Mucosa of gallbladder (tissue), 1 donor: ENCODE measurements at regions not wholly inside any gene's neighbourhood (a gene's known extent, or its start where the extent isn't known, plus 50 kb on each side); places are given as distances from the start of the nearest gene placed in this dataset.

Experiments used
- DNase-seq: peaks from one replicate; pipeline ENCODE4 v3.0.0-alpha.2; 2020; ENCODE audit warnings: low spot score
- donor health status: DM: no; HTN: no; CAD: no.

DNA sequence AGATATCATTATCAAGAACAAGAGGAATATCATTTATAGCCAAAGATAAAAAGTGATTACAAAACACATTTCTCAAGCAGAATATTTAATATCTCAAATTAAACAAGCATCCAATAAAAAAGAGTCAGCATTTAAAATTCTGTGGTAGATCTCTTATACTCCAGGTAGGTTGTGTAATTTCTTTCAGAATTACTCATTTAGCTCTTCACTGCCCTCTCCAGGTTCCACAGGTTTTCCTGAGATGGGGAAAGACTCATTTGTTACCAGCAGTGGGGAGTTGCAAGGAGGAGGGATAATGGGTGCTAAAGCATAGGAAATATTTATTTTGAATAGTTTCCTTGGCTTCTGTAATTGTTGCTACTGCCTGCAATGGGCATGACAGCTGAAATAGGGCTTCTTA is 83.1 kb upstream of the RASGRP1 start:
- no peak for DNase-seq

DNA sequence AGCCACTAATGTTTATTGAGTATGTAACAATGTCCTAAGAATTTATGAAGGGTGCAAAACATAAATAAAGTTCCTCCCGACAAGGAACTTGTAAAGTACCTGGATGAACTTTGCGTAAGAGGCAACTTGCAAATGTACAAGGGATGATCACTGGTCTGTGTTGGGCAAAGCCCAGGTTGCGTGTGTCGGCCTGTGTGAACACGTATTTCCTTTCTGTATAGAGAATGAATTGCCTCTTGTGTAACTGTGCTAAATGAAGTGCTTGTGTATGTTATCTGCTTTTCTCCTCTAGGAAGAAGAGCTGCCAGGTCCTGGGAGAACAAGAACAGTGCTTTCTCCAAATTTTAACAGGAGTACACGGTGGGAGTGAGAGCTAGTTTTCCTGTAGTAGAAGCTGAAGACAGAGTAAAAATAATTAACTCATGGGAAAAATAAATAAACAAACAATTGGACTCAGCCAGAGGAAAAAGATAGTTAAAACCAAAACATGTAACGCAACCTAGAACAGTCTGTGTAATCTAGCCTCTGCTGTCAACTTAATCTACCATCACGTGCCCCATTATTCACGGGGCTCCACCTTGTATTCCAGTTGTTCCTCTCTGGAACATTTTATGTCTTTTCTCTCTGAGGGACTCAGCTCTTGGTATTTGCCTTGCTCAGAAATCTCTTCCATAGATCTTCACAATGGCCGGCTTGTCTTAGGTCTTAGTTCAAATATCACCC is 83.7 kb upstream of the RASGRP1 start:
- no peak for DNase-seq

DNA sequence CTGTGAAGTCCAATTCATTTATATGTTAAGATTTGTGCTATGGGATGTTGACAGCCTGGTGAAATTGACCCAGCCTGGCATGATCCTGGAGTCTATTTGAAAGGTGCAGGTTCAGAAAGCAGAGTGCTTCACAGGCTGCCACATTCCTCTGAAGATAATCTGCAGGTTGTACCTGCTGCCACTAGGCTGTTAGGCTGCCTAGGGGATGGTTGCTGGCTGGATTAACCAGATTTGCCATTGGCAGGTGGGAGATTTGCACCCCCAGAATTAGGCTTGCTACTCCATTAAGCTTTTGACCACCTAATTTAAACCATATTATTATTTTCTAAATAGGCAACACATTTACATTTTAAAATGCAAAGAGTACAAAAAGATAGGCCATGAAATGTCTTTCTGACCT is 85.8 kb upstream of the RASGRP1 start:
- no peak for DNase-seq

DNA sequence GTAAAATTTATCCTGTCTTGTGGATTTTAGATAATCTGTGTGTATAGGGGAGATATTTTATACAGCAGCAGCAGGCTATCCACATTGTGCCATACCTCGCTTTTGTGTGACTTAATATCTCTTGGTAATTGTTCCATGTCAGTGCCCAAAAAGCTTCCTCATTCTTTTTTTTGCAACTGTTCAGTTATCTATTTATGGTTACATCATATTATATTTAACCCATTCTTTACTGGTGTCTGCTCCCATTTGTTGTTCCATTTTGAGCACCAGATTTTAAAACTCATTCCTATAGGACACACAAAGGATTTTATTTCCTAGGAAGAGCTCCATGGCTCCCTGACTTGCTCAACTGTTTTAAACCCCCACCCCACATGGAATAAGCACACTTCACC is 86.3 kb upstream of the RASGRP1 start:
- no peak for DNase-seq

DNA sequence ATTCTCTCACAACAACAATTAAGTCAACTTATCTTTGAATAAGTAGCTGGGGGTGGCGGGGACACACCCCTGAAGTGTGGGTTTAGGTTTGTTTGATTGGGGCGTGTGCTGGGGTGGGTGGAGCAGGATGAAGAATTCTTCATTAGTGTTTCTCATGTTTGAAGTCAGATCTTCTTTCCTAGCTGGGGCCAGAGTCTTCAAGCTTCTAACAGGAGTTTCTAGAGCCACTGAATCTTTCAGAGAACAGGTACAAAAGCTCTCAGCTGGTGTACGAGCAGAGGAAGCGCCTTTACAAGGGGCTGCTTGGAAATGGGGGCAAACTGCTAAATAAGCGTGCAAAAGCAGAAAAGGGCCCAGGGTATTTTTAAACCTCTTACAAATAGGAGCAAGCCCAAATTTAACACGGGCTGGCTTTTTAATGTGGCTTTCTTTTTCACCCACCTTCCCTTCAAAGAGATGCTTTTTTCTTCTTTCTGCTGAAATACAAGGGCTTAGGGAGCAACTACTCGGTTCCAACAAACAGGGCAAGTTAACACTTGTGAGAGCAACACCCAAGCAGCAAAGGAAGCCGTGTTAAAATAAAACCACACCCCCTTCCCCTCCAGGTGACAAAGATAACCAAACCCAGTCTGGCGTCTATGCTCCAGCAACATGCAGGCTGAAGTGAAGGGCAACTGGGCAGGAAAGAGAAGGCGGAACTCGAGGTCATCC is 86.9 kb upstream of the RASGRP1 start:
- no peak for DNase-seq

DNA sequence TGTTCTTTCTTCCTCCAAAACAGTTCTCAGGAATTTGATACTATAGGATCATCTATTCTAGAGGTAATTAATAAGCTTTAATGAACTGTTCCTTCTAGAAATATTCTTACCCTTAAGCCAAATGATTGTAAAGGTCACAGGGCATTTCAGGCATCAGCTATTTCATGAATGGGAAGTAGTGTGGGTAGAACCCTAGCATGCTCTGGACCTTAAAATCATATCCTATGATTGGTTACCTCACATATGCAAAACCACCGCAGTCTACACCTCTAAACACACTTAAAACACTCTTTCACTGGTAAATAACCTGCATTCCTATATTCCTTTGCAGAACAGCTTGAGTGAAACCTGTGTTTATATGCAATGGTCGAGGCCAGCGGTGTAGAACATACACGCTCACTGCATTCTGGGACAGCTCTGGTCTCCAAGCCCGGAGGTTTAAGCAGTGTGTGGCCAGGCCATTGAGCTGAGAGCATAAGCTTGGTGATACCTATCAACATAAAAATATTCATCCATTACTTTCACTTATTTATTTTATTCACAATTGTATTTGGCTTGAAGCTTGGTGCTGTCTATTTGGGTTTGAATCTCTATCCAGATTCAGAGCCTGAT is 87.7 kb upstream of the RASGRP1 start:
- no peak for DNase-seq

DNA sequence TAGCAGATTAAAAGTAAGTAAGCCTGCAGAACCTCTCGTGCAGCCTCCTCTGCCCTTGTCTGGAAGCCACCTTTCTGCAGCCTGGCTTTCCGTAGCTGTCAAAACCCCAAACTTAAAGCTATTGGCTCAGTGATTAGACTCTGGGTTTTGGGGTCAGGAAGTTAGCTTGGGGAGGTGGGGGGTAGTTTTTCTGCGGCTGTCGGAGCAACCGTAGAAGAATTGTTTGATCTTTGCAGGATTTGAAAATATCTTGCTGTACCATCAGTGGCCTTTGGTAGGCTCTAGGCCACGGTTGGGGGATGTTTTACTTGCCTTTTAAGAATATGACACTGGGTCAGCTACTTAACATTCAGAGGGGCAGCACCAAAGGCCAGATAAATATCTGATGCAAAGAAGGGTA is 88.4 kb upstream of the RASGRP1 start:
- peak; percentile 21 for DNase-seq

DNA sequence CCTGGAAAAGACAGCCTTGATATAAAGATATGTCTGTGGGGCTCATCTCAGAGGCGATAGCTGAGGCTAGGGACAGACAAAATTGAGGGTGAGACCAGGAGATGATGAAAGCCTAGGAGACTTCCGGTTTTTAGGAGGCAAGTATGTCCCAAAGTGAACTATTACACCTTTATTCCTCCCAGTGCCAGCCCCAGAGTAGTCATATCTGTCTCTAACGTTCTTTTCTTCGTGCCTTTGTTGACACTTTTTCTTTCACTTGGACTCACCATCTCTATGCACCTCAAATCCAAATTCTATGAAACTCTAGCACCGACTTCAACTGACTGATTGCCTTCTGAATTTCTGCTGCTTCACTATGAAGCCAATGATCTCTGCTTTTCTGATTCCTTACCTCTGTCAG is 93.8 kb upstream of the RASGRP1 start:
- DNase-seq = no peak

DNA sequence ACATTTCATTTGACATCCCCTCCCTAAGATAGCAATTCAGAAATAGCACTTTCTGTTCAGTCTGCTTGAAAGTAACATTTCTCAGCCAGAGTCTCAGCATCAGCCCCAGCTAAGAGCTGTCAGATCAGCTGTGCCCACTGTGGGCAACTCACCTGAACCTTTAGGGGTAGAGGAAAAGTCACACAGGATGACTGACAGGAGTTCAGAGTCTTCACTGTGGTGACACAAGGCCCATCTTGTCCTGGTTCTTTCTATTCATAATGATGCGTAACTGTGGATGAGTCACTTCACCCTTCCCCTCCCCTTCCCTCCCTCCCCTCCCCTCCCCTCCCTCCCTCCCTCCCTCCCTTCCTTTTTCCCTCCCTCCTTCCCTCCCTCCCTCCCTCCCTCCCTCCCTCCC is 96.1 kb upstream of the RASGRP1 start:
- DNase-seq = no peak

DNA sequence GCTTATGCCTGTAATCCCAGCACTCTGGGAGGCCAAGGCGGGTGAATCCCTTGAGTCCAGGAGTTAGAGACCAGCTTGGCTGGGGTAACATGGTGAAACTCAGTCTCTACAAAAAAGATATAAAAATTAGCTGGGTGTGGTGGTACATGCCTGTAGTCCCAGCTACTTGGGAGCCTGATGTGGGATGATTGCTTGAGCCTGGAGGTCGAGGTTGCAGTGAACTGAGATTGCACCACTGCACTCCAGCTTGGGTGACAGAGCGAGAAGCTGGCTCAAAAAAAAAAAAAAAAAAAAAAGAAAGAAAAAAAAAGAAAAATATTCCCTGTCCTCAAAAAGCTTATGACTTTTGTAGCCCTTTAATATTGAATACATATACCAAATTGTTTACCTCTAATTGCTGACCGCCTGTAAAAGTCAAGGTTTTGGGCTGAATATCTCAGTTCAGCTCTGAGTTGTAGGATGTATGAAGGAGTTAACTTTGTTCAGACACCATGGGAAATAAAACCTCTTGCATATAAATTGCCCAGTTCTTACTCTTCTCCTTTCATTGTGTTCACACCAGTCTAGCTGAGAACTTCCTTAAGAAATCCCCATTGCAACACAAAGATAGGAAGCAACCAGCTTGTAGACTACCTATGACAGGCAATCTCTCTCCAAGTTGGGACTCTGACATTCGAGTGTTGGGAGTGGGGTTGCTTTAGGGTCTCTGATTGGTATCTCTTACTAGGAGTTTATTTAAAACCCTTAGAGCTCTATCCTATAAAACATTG is 97.6 kb upstream of the RASGRP1 start:
- DNase-seq = no peak

DNA sequence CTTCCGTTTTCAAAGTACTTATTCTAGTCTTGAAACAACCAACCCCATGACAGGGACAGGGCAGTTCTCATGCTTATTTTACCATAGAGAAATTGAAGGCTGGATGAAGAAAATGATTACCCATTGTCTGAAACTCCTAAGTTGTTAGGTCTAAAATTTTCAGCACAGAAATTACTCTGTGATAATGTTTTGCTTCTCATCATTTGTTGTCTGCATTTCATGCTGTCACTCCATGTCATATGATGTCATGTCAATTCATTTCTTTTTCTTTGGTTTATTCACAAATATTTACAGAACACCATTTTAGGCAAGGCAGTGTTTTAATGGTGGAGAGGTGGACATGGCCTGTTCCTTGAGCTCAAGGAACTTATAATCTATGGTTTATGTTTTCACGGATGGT is 98.2 kb upstream of the RASGRP1 start:
- no peak for DNase-seq

DNA sequence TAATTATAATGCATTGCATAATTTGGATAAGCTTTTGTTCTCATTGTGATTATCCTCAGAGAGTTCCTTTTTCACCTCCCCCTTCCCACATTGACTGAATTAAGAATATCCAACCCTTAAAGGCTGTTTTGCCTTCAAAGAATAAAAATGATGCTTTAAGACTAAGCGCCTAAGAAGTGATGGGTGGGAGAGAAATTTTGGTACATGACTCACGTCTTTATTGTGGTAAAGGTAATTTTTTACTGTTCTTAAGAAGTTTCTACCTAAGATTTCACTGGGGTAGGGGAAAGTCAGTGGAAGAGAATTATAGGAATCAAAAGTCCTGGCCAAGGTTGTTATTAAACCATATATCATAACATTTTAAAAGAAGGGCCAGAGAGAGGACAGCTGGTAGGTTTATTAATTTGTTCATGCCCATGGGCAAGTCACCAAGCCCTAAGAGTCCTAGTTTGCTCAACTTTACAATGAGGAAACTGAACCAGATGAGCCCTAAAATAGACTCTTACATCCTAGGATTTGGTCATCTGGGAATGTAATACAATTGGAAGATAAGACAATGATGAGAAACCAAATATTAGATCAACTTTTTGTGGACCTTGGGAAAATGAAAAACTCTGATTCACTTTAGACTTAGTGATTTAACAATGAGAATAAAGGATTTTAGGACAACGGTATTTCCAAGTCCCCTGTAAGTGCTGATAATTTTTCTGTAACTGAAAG is 101.1 kb upstream of the RASGRP1 start:
- DNase-seq = no peak

DNA sequence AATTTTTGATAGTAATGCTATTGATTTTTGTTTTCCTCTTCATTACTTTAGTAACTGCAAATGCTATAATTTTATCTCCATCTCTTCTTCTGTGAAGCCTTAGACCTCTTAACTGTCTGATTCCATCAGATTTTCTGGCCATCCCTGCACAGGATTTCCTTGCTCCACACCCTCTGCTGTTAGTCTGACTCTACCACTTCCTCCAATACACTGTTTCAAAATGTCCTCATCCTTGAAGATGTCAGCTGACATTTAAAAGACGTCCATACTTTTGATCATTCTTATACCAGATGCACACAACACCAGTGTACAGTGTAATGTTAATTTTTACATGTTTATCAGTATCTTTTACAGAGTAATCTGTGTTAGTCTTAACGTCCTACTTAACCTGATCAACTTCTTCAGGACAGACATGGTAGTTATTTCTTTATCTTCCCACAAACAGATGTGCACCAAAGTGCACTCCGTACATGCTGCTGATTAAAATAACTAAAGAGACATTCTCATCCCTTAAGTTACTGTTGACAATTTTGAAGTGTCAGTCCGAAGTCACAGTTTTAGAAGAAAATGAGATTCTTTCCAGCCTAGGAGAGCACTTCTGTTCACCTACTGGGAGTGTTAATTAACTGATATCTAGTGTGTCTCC is 102.4 kb upstream of the RASGRP1 start:
- no peak for DNase-seq

DNA sequence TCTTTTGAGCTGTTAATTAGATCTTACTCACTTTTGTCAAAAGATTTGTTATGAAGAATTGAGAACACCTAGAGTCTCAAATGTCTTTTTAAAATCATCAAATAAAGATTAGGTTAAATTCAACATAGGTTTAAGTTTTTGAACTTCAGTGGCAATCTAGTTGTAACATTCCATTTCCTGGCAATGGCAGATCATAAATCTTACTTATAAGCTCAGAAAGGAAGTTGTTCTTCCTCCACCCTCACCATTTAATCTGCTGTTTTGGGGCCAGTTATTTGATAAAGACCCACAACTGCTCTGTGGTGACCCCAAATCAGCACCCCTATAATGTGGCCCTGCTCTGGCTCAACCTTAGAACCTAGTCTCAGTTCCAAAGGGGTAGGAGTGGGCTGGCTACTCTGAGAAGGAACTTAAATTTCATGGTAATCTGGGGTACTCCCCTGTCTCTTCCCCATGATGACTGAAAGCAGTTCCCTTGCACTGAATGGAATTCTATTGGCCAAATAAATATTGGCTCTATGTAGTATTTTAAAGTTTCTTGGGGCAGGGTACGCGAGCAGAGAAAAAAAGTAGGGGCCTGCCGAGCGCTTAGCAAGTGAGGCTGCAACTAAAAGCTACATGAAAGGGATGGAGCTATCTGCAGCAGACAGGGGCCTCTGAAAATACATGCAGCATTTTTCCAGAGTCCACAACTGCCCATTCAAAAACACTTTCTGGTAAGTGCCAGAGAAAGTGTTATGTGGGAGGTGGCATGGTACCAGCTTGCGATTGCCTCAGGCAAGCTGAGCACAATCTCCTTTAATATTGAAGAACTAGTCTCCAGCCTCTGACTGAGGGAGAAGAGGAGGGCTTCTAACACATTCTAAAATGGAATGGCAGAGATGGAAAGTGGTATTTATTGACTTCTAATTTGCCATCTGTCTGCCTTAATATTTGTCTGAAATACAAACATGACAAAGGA is 103.6 kb upstream of the RASGRP1 start:
- DNase-seq = no peak

DNA sequence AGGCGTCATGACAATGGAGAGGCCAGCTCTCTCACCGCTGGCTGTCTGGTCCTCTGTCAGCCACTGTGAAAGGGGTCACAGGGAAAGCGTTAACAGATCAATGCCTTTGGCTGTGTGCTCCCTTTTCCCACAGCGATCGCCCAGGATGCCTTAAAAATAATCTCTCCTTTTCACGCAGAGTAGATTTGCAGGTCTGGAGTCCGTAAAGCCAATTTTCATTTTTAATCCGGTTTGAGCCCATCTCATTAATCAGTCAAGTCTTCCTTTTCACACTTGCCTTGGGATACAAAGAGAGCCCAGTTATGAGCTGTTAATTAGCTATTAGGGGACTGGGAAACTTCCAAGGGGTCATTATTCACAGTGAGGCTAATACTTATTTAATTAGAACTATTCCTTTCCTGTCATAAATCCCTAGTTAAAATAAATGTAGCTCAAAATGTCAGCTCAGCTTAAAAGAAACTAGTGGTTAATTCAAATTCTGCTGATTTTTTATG is 104.3 kb upstream of the RASGRP1 start:
- no peak for DNase-seq

DNA sequence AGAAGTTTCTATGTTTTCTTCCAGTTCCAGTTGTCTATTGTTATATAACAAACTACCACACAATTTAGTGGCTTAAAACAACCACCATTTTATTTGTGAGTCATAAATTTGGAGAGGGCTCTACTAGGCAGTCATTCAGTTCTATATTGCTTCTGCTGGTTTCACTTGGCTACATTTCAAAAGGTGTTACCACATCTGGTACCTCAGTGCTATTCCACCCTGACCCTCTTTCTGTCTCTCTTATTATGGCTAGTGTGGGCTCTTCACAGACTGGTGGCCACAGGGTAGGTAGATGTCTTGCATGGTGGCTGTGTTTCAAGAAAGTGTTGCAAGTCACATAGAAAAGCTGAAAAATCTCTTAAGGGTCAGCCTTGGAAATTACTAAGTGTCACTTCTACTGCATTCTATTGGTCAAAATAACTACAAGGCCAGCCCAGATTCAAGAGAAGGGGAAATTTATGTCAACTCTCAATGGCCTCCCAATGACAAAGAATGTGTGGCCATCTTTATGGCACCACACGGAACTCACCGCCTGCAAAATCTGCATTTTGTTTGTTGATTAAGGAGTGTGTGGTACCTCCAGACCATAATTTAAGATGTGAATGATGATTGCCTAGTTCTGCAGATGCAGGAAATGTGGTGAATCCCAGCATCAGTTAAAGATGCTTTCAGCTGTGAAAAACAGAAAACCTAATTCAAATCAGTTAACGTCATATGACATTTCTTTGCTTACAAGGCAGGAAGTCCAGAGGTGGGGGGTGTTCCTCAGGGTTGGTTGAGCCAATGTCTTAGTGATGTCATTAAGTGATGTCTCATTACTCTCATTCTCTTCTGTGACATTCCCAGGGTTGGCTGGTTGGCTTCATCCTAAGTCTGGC is 105.8 kb upstream of the RASGRP1 start:
- DNase-seq = no peak

DNA sequence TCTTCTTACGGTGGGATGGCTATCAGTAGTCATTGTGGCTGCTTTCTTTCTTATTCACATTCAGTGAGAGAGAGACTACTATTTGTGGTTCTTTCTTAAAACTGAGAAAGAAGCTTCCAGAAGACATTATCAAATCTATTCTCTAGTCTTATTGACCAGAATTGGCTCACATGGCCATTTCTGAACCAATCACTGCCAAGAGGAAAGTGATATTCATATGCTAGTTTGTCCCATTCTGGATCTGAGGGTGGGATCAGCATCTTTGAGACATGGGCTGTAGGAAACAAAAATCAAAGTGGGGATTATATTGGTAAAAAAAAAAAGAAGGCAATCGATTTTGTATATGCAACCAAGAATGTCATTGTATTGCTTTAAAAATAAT is 106.4 kb upstream of the RASGRP1 start:
- DNase-seq = no peak

DNA sequence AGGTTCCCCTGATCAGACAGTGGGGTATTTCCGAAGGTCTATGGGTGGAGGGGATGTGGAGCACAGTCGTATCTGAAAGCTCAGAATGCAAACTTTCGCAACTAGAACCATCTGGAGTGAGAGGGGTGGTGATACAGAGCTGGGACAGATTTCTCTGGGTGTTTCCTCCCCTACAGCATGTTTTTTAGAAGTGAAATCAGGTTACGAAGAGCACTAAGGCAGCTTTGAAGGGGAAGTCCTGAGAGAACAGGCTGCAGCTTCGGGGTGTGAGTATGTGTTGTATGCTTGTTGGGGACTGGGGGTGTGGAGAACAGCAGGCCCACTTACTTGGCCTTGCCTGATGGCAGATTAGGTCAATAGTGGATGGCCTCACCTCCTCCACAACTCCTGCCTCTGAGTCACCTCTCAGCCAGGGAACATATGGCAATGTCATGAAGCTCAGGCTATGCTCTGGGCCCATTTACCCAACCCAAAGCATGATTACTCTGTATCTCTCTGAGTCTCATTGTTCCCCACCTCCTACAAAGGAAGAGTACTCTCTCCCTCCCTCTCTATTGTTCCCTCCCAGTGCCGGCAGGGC is 107.2 kb upstream of the RASGRP1 start:
- no peak for DNase-seq

DNA sequence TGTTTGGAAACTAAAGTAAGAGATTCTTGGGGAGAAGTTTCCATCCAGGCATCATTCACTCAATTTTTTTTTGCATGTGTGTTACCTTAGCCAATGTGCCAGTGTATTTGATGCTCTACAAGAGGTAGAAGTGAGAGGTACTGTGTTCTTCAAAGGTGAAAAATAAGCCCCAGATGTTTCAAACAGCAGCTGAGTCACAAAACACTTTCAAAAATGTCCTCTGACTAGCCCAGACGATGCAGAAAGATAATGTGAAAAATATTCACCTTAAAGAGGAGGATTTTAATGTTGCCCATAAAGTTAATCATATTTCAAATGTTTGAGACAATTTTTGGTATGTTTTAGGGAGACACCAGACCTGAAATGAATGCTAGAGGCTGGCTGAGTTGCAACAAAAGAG is 107.7 kb upstream of the RASGRP1 start:
- DNase-seq = no peak
